Endometrium (tissue), 2 donors: ENCODE measurements at regions not wholly inside any gene's neighbourhood (a gene's known extent, or its start where the extent isn't known, plus 50 kb on each side); places are given as distances from the start of the nearest gene placed in this dataset.

Experiments
- FAIRE-seq: peaks from 2 replicates; lab custom pipeline; 2012; peaks lifted over from hg19 to GRCh38; lab: Jason Lieb, UNC
- donor health status: control.
- donor health status: control.

DNA sequence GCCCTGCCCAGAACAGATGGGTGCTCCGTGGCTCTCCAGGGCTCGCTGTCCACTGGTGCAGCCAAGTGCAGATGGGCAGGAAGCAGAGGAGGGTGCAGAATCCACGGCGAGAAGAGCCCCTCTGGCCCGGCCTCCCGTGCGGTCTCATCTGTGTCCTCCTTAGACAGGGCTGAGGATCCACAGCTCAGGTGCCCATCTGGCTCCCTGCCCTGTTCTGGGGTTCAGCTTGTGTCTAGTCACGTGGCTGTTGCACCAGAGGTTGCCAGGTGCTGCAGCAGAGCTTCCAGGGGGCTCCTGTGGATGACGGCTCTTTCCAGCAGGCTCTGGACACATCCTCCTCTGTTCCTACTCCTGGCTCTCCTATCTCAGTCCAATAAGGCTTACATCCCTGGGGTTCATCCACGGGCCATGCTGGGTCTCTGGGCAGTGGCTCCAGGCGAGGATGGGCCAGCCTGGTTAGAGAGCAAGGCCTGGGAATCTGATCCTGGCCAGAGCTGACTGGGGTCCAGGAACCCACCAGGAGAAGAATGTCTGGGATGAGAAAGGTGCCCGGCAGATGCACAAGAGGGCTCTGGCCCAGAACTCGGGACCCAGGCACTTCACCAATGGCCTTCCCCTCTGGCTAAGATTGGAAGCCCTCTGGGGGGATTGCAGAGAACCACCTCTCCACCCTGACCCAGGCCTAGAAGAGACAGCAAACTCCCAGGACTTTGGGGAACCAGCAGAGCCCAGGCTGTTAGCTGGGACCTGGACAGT, 116.3 kb upstream of the ID2 start:
- no peak for FAIRE-seq

DNA sequence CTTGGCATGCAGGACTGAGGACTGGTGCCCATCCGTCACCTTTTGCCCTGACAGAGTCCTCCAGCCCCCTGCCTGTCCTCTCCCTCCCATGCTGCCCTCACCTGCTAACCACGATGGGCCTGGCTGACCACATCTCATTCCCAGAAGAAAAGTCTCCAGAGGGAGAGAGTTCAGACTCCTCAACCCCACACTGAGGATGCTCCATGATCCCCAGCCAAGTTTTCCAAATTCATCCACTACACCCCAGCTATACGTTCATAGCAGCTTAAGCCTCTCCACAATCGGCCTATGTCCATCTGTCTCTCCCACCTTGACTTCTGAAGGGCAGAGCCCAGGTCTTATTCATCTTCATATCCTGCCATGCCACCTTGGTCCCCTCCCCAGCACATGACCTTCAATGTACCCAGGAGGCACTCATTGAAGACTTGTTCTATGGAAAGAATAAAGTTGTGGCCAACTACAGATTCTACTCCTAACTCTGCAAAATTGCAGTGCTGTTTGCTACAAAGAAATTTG, 115.6 kb upstream of the ID2 start:
- FAIRE-seq = no peak

GRCh38 chr2:8566774-8567468, 114.9 kb upstream of the ID2 start:
- no peak for FAIRE-seq

DNA sequence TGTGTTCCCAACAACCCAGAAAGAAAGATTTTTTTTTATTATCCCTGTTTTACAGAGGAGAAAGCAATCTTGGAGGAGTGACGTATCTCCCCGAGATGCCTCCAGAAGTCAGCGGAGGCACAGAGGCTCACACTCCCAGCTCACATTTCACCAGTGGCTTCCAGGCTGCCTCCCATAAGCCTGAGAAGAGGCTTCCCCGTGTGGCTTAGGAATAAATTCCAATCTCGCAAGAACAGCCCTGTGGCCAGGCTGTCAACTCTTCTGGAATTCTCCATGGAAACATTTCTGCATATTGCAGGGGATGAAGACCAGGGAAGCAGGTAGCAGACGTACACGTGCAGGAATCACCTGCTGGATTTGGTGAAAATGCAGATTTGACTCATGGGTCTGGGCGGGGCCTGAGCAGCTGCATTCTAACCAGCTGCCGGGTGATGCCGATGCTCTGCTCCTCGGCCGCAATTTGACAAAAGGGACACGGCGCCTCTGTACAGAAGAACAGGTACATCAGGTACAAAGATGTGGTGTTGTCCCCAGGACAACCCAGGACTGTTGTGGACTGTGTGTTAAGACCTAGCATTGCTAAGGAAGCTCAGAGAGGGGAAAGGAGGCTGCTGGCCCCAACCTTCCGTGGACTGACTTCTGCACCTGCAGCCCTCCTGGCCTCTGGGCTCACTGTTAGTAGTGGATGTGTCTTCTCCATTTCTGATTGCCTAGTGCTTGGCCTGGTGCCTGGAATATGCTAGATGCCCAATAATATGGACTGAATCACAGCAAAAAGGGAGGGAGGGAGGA, 114.2 kb upstream of the ID2 start:
- no peak for FAIRE-seq

- no peak for FAIRE-seq
These were observed 113.1 kb upstream of the ID2 start for GRCh38 chr2:8568543-8569302.

GRCh38 chr2:8569332-8569930, 112.4 kb upstream of the ID2 start:
- no peak for FAIRE-seq

- no peak for FAIRE-seq
These were observed 111.2 kb upstream of the ID2 start for GRCh38 chr2:8570637-8571036.

DNA sequence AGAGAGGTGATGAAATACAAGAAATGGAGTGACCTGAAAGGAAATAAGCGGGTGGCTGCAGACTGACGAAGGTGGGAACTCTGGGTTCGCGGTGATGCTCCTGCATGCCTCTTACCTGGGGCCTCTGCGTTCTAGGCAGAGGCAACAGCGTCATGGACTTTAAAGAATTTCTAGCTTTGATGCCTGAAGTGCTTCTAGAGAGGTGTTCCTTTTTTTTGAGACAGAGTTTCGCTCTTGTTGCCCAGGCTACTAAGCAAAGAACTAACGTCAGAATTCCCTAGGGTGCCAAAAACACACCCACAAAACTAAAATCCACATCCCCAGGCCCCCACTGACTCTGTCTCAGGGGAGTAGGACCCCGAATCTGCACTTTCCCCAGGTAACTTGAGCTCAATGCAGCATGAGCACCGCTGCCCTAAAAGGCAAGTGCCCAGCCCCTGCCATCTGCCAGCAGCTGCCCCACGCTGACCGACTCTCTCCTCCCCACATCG, 110.5 kb upstream of the ID2 start:
- FAIRE-seq = no peak

- no peak for FAIRE-seq
These were observed 109.9 kb upstream of the ID2 start for GRCh38 chr2:8571792-8572499.

- FAIRE-seq = no peak
These were observed 109.1 kb upstream of the ID2 start for GRCh38 chr2:8572712-8573233.

- FAIRE-seq = no peak
These were observed 108.5 kb upstream of the ID2 start for GRCh38 chr2:8573234-8573941.

GRCh38 chr2:8573942-8574195, 108.0 kb upstream of the ID2 start:
- no peak for FAIRE-seq

GRCh38 chr2:8574196-8575037, 107.4 kb upstream of the ID2 start:
- no peak for FAIRE-seq

GRCh38 chr2:8575038-8575833, 106.6 kb upstream of the ID2 start:
- FAIRE-seq = no peak

GRCh38 chr2:8575834-8576423, 105.9 kb upstream of the ID2 start:
- FAIRE-seq = no peak

DNA sequence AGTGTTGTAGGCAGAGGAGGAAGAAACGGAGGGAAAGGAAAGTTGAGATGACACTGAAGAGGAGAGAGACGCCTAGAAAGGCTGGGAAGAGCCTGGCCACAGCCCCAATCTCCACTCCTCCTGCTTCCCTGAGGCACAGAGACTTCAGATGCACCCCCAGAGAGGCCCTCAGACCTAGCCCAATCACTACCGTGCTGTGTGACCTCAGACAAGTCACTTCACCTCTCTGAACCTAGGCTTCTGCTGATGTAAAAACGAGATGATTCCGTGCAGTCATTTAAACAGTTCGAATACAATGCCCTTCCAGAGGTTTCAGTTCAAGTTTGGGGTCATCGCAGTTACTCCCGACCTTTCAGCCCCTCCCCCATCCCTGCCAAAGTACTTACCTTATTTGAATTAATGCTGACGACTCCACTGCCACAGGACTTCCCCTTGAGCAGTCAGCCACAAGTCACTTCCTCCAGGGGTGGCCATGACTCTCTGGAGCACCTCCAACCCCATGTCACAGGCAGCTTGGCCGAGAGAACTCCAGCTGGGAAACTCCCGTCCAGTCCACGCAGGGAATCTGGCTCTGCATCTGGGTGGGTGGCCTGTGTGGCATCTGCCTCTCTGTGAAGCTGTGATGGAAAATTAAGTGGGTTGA, 105.2 kb upstream of the ID2 start:
- FAIRE-seq = no peak

DNA sequence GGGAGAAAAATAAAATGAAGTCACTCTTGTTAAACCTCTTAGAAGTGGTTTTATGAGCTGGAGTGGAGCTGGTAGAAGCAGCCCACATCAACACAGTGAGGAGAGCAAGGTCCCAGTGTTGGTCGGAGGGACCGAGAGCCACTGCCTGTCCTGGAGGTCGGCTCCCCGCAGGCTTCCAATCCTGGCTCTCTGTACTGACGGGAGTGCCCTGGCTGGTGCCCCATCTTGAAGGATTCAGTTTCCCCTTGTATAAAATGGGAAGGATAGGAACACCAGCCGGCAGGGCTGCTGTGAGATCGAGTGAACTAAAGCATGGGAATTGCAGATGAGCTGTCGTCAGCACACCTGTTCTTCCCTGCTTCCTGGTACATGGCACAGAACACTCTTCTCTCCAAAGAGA, 104.3 kb upstream of the ID2 start:
- FAIRE-seq = no peak
